H9 (cell line): ENCODE measurements at regions not wholly inside any gene's neighbourhood (a gene's known extent, or its start where the extent isn't known, plus 50 kb on each side); places are given as distances from the start of the nearest gene placed in this dataset.

ENCODE experiments used
- DNase-seq: peaks from one replicate; pipeline ENCODE4 v3.0.0-alpha.2; 2017
- H2AFZ ChIP-seq: one replicate; pipeline ENCODE4 v1.6.1; 2013; ENCODE audit warnings: mild to moderate bottlenecking, low read length, control low read depth, moderate library complexity
- H2AK5ac ChIP-seq: 2 replicates; pipeline ENCODE4 v1.6.1; 2013; ENCODE audit warnings: low read length, control low read depth, mixed read lengths; ENCODE audit not compliant: insufficient read length
- H2BK120ac ChIP-seq: one replicate; pipeline ENCODE4 v1.6.1; 2013; ENCODE audit warnings: low read depth, mild to moderate bottlenecking, low read length, control low read depth, inconsistent platforms; ENCODE audit not compliant: poor library complexity, severe bottlenecking
- H2BK12ac ChIP-seq: 2 replicates; pipeline ENCODE4 v1.6.1; 2013; ENCODE audit warnings: low read length, control low read depth, mixed read lengths, low read depth; ENCODE audit not compliant: insufficient read length
- H2BK15ac ChIP-seq: 2 replicates; pipeline ENCODE4 v1.6.1; 2013; ENCODE audit warnings: low read depth, low read length, control low read depth
- H2BK20ac ChIP-seq: one replicate; pipeline ENCODE4 v1.6.1; 2013; ENCODE audit warnings: low read depth, mild to moderate bottlenecking, low read length, control low read depth, inconsistent platforms; ENCODE audit not compliant: poor library complexity, severe bottlenecking
- H2BK5ac ChIP-seq: 2 replicates; pipeline ENCODE4 v1.6.1; 2013; ENCODE audit warnings: low read length, control low read depth, mixed read lengths; ENCODE audit not compliant: insufficient read length
- H3K14ac ChIP-seq: 2 replicates; pipeline ENCODE4 v1.6.1; 2013; ENCODE audit warnings: low read length, control low read depth; ENCODE audit not compliant: insufficient read depth
- H3K18ac ChIP-seq: 2 replicates; pipeline ENCODE4 v1.6.1; 2013; ENCODE audit warnings: low read depth, mild to moderate bottlenecking, mixed read lengths, low read length, control low read depth; ENCODE audit not compliant: insufficient read length
- H3K23ac ChIP-seq: 2 replicates; pipeline ENCODE4 v1.6.1; 2013; ENCODE audit warnings: low read length, control low read depth, mixed read lengths, low read depth; ENCODE audit not compliant: insufficient read length
- H3K23me2 ChIP-seq: 2 replicates; pipeline ENCODE4 v1.6.1; 2013; ENCODE audit warnings: low read depth, mild to moderate bottlenecking, mixed read lengths, low read length, control low read depth; ENCODE audit not compliant: insufficient read length, poor library complexity, severe bottlenecking
- H3K27ac ChIP-seq: 2 replicates; pipeline ENCODE4 v1.5.1; 2013; ENCODE audit warnings: low read length, control low read depth, mixed read lengths, low read depth; ENCODE audit not compliant: insufficient read length
- H3K27me3 ChIP-seq: 2 replicates; pipeline ENCODE4 v1.6.1; 2013; ENCODE audit warnings: low read length, control low read depth, inconsistent platforms; ENCODE audit not compliant: insufficient read depth
- H3K4ac ChIP-seq: 2 replicates; pipeline ENCODE4 v1.6.1; 2013; ENCODE audit warnings: low read depth, mild to moderate bottlenecking, control low read depth, inconsistent platforms, low read length, moderate library complexity
- H3K4me1 ChIP-seq: 2 replicates; pipeline ENCODE4 v1.6.1; 2013; ENCODE audit warnings: low read length, control low read depth, inconsistent platforms; ENCODE audit not compliant: insufficient read depth
- H3K4me2 ChIP-seq: 2 replicates; pipeline ENCODE4 v1.6.1; 2013; ENCODE audit warnings: low read length, control low read depth, mixed read lengths; ENCODE audit not compliant: insufficient read length, insufficient read depth
- H3K56ac ChIP-seq: 2 replicates; pipeline ENCODE4 v1.6.1; 2013; ENCODE audit warnings: low read depth, mild to moderate bottlenecking, mixed read lengths, low read length, control low read depth; ENCODE audit not compliant: insufficient read length
- H3K79me1 ChIP-seq: 2 replicates; pipeline ENCODE4 v1.6.1; 2013; ENCODE audit warnings: low read depth, mild to moderate bottlenecking, moderate library complexity, low read length, control low read depth, inconsistent platforms; ENCODE audit not compliant: insufficient read depth, poor library complexity, severe bottlenecking
- H3K79me2 ChIP-seq: 2 replicates; pipeline ENCODE4 v1.6.1; 2013; ENCODE audit warnings: low read length, control low read depth, inconsistent platforms; ENCODE audit not compliant: insufficient read depth
- H3K9ac ChIP-seq: 2 replicates; pipeline ENCODE4 v1.6.1; 2013; ENCODE audit warnings: low read length, control low read depth, mixed read lengths; ENCODE audit not compliant: insufficient read length; ENCODE audit errors: extremely low read depth
- H3K9me3 ChIP-seq: one replicate; pipeline ENCODE4 v1.6.1; 2013; ENCODE audit warnings: low read depth, low read length, inconsistent platforms; ENCODE audit not compliant: control insufficient read depth
- H3T11ph ChIP-seq: one replicate; pipeline ENCODE4 v1.6.1; 2013; ENCODE audit warnings: mild to moderate bottlenecking, low read length, control low read depth, inconsistent platforms
- H4K20me1 ChIP-seq: one replicate; pipeline ENCODE4 v1.6.1; 2013; ENCODE audit not compliant: control insufficient read depth, insufficient read length, insufficient read depth
- H4K5ac ChIP-seq: 2 replicates; pipeline ENCODE4 v1.6.1; 2013; ENCODE audit warnings: low read depth, mild to moderate bottlenecking, mixed read lengths, low read length, control low read depth; ENCODE audit not compliant: insufficient read length
- H4K8ac ChIP-seq: replicated peaks from 2 replicates; pipeline ENCODE4 v1.6.1; 2013; ENCODE audit warnings: low read length, control low read depth, mixed read lengths, low read depth; ENCODE audit not compliant: insufficient read length
- H4K91ac ChIP-seq: 2 replicates; pipeline ENCODE4 v1.6.1; 2013; ENCODE audit warnings: low read depth, mild to moderate bottlenecking, moderate library complexity, mixed read lengths, low read length, control low read depth; ENCODE audit not compliant: insufficient read length
- H3K27ac Mint-ChIP-seq, 3 experiments: 2 replicates in 2 of 3; 3 replicates in 1 of 3; pipeline ENCODE4 v1.8.0; 2020 to 2021; ENCODE audit warnings: mixed read lengths in 3 of 3, mild to moderate bottlenecking in 1 of 3, moderate library complexity in 1 of 3
- H3K27me3 Mint-ChIP-seq: 2 replicates; pipeline ENCODE4 v1.8.0; 2021; ENCODE audit warnings: low read depth, mild to moderate bottlenecking, moderate library complexity, mixed read lengths
- H3K36me3 Mint-ChIP-seq, 3 experiments: 2 replicates in 2 of 3; 3 replicates in 1 of 3; pipeline ENCODE4 v1.8.0; 2020 to 2021; ENCODE audit warnings: low read depth in 3 of 3, mixed read lengths in 3 of 3; ENCODE audit not compliant: insufficient read depth in 1 of 3
- H3K4me1 Mint-ChIP-seq, 2 experiments: 2 replicates each; pipeline ENCODE4 v1.8.0; 2020; ENCODE audit warnings: mixed read lengths in 2 of 2
- H3K4me3 Mint-ChIP-seq, 2 experiments: 2 replicates in 1 of 2; 3 replicates in 1 of 2; pipeline ENCODE4 v1.8.0; 2020 to 2021; ENCODE audit warnings: mild to moderate bottlenecking in 2 of 2, mixed read lengths in 2 of 2, moderate library complexity in 1 of 2
- H3K9me3 Mint-ChIP-seq, 2 experiments: 2 replicates in 1 of 2; 3 replicates in 1 of 2; pipeline ENCODE4 v1.8.0; 2020; ENCODE audit warnings: mild to moderate bottlenecking in 2 of 2, mixed read lengths in 2 of 2, moderate library complexity in 1 of 2
- WGBS: extraction: QIAGEN DNeasy Blood & Tissue Kit; methylation state at CpG from one replicate; pipeline ENCODE4 v1.1.7; 2013; ENCODE audit warnings: missing lambda C conversion rate, low lambda C conversion rate, mixed read lengths; ENCODE audit not compliant: insufficient read length; ENCODE audit errors: extremely low coverage; 5-methylcytosine and 5-hydroxymethylcytosine counted together
- TF ChIP-seq, protein P1 (sequence below): fragments of 200-600 bp; sonication (generic); conservative IDR thresholded peaks from 3 replicates; pipeline ENCODE4 v1.8.0; 2021; ENCODE audit warnings: antibody characterized with exemption, mild to moderate bottlenecking

DNA sequence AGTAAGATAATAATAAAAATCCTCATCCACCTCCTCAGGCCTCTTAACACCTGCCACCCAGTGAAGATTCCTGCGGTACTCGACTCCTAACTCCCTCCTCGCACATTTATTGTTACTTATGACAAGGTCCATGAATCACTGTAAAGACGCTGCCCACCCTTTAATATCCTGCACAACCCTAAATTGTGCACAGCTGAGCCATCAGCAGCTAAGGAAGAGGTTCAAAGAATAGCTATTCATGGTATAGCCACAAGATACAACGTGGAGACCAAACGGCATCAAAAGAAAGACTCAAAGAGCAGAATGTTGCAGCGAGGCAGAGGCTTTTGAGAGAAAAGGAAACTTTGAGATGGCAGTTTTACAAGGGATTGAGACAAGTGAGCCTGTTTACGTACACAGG is 266.3 kb downstream of the SATB2 start:
- peaks cover 7% of the 10 kb centered on the region for H3K4me1 ChIP-seq
- Mint-ChIP-seq H3K9me3 (no peaks in the 10 kb centered on the region), H3K27me3 (no peaks in the 10 kb centered on the region), H3K36me3 (no peaks in the 10 kb centered on the region; a peak in 1 of 7 replicates), H3K27ac (peak overlapping the region in 2 of 3 experiments; percentile 21 to 23; a peak in 4 of 7 replicates), H3K4me1 (peaks cover 24 to 34% of the 10 kb centered on the region in 2 experiments), H3K4me3 (no peak overlapping the region)
- H2BK20ac ChIP-seq, result no peak overlapping the region
- H3K14ac ChIP-seq, result no peak overlapping the region
- H2BK15ac ChIP-seq, result no peak overlapping the region
- H3K4me2 ChIP-seq, result no peak overlapping the region
- no peak overlapping the region for H2BK5ac ChIP-seq
- no peaks in the 10 kb centered on the region for H3K9me3 ChIP-seq
- H3K56ac ChIP-seq, result no peak overlapping the region
- H3K18ac ChIP-seq, result no peak overlapping the region
- H3K23ac ChIP-seq, result no peak overlapping the region
- H4K20me1 ChIP-seq, result no peaks in the 10 kb centered on the region
- H3K79me2 ChIP-seq, result no peaks in the 10 kb centered on the region
- H2AFZ ChIP-seq, result peak overlapping the region; percentile 69
- no peak overlapping the region for H2AK5ac ChIP-seq
- H3K27me3 ChIP-seq, result no peaks in the 10 kb centered on the region
- no peak overlapping the region for H3K9ac ChIP-seq
- H3K23me2 ChIP-seq, result no peaks in the 10 kb centered on the region
- H3K27ac ChIP-seq, result no peak overlapping the region
- H2BK120ac ChIP-seq, result no peak overlapping the region
- H3K4ac ChIP-seq, result no peak overlapping the region
- TF ChIP-seq, protein P1, sequence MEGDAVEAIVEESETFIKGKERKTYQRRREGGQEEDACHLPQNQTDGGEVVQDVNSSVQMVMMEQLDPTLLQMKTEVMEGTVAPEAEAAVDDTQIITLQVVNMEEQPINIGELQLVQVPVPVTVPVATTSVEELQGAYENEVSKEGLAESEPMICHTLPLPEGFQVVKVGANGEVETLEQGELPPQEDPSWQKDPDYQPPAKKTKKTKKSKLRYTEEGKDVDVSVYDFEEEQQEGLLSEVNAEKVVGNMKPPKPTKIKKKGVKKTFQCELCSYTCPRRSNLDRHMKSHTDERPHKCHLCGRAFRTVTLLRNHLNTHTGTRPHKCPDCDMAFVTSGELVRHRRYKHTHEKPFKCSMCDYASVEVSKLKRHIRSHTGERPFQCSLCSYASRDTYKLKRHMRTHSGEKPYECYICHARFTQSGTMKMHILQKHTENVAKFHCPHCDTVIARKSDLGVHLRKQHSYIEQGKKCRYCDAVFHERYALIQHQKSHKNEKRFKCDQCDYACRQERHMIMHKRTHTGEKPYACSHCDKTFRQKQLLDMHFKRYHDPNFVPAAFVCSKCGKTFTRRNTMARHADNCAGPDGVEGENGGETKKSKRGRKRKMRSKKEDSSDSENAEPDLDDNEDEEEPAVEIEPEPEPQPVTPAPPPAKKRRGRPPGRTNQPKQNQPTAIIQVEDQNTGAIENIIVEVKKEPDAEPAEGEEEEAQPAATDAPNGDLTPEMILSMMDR, result no peak
- H4K5ac ChIP-seq, result no peak overlapping the region
- H4K91ac ChIP-seq, result no peak overlapping the region
- H2BK12ac ChIP-seq, result no peak overlapping the region
- WGBS, result no CpG with 5 or more reads among the region's 8 CpGs
- no peak overlapping the region for H3T11ph ChIP-seq
- no peaks in the 10 kb centered on the region for H3K79me1 ChIP-seq
- H4K8ac ChIP-seq, result no peak overlapping the region
- DNase-seq, result no peak
